Kidney epithelial cell (primary cell): ENCODE measurements at regions not wholly inside any gene's neighbourhood (a gene's known extent, or its start where the extent isn't known, plus 50 kb on each side); places are given as distances from the start of the nearest gene placed in this dataset.

Experiments
- DNase-seq: peaks from one replicate; pipeline ENCODE4 v3.0.0-alpha.2; 2010; ENCODE audit warnings: low read depth
- H3K27me3 ChIP-seq: 2 replicates; pipeline ENCODE4 v1.6.0; 2011; ENCODE audit warnings: low read length; ENCODE audit not compliant: control insufficient read depth, insufficient read depth
- H3K36me3 ChIP-seq: 2 replicates; pipeline ENCODE4 v1.5.1; 2011; ENCODE audit warnings: low read length; ENCODE audit not compliant: control insufficient read depth, insufficient read depth
- H3K4me3 ChIP-seq: 2 replicates; pipeline ENCODE4 v1.5.1; 2011; ENCODE audit warnings: low read depth, mild to moderate bottlenecking, control low read depth, low read length
- TF ChIP-seq, protein P1 (sequence below): IDR thresholded peaks from 2 replicates; pipeline ENCODE4 v1.5.1; 2011; ENCODE audit warnings: mild to moderate bottlenecking, moderate library complexity, low read length, control low read depth, inconsistent platforms; ENCODE audit not compliant: insufficient read depth, poor library complexity, severe bottlenecking

DNA sequence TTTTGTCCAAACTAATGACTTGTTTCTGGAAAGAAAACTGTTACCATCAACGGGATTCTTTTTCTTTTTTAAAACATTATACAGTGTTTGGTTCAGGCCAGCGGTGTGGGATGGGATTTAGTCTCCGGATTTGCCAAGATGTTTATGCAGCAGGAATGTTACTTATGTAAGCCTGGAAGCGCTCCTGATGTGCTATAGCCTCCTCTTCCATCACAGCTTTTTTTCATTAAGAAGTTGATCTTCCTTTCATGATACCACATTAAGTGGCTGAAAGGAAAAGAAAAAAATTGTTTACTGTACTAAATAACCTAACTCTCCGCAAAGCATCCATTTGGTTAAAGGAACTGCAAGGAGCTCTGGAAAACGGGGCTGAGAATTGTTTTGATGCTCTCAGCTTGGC lies 120.5 kb upstream of the ALDH1A3 start:
- Histone ChIP-seq H3K4me3 (no peak overlapping the region), H3K36me3 (no peaks in the 10 kb centered on the region), H3K27me3 (no peaks in the 10 kb centered on the region)
- TF ChIP-seq, protein P1, sequence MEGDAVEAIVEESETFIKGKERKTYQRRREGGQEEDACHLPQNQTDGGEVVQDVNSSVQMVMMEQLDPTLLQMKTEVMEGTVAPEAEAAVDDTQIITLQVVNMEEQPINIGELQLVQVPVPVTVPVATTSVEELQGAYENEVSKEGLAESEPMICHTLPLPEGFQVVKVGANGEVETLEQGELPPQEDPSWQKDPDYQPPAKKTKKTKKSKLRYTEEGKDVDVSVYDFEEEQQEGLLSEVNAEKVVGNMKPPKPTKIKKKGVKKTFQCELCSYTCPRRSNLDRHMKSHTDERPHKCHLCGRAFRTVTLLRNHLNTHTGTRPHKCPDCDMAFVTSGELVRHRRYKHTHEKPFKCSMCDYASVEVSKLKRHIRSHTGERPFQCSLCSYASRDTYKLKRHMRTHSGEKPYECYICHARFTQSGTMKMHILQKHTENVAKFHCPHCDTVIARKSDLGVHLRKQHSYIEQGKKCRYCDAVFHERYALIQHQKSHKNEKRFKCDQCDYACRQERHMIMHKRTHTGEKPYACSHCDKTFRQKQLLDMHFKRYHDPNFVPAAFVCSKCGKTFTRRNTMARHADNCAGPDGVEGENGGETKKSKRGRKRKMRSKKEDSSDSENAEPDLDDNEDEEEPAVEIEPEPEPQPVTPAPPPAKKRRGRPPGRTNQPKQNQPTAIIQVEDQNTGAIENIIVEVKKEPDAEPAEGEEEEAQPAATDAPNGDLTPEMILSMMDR, result no peak
- DNase-seq, result no peak

GRCh38 chr15:100759698-100760356 lies 119.8 kb upstream of the ALDH1A3 start:
- H3K27me3 ChIP-seq, result no peaks in the 10 kb centered on the region
- TF ChIP-seq, protein P1, result no peak
- no peaks in the 10 kb centered on the region for H3K36me3 ChIP-seq
- no peak overlapping the region for H3K4me3 ChIP-seq
- DNase-seq, result peak; percentile 29

DNA sequence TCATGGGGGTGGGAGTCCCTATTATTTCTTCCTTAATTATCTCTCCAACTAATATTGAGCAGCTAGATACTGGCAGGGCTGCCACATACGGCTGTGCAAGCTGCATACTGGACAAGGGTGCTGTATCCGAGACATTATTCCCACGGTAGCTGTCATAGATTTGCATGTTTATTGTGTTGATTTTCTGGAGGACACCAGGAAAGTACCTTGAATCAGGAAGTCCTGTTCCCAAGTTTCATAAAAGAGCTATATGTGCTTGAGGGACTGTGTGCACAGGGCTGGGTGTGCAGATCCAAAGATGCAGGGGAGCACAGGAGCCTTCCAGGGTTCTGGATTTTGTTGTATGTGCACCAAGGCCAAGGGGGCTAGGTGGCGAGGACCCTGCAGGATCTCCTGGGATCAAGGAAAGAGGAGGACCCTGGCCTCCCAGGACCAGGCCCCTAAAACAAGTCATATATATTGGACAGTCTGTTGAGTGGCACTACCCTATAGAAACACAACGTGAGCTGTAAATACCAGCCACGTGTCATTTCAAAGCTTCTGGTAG lies 119.2 kb upstream of the ALDH1A3 start:
- Histone ChIP-seq H3K4me3 (no peak overlapping the region), H3K27me3 (no peaks in the 10 kb centered on the region), H3K36me3 (no peaks in the 10 kb centered on the region)
- no peak for DNase-seq
- TF ChIP-seq, protein P1, result no peak

DNA sequence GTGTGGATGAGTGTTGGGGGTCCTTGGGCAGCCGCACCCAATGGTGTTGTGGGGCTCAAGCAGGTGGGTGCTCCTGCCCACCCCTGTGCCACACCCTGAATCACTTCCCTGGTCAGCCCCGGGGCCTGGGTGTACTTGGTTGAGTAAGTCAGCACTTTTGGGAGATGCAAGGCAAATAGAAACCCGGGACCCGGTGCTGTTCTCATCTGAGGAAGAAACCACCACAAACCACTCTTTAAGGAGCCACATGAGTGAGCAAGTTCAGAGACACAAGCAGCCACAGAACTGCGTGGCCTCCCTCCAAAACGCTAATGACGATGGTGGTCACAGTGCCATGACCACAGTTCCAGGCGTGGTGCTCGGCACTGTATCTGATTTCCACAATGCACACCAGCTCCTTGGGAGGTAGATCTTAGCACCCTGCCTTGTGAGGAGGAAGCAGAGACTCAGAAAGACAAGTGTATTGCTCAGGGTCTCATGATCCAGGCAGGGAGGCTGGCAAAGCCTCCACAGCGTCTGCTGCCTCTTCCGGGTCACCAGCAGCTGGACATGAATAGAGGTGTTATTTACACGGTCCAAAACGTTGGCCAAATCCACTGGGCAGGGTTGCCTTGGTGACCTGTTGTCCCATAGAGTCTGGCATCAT lies 118.2 kb upstream of the ALDH1A3 start:
- no peak for DNase-seq

GRCh38 chr15:100762289-100762688 lies 117.3 kb upstream of the ALDH1A3 start:
- Histone ChIP-seq H3K4me3 (no peak overlapping the region), H3K36me3 (no peaks in the 10 kb centered on the region), H3K27me3 (no peaks in the 10 kb centered on the region)
- TF ChIP-seq, protein P1, result no peak
- DNase-seq, result no peak

More for the DNA sequence above, 118.2 kb upstream of the ALDH1A3 start:
- Histone ChIP-seq H3K36me3 (no peaks in the 10 kb centered on the region), H3K4me3 (no peak overlapping the region), H3K27me3 (no peaks in the 10 kb centered on the region)
- TF ChIP-seq, protein P1, result no peak
